Thoracic aorta (tissue), 2 donors: ENCODE measurements at regions not wholly inside any gene's neighbourhood (a gene's known extent, or its start where the extent isn't known, plus 50 kb on each side); places are given as distances from the start of the nearest gene placed in this dataset.

Experiments
- ATAC-seq: fragments of 150-250 bp; one replicate; pipeline ENCODE4 v1.8.0; 2017; ENCODE audit warnings: low read depth; ENCODE audit not compliant: insufficient number of reproducible peaks, low FRiP score
- DNase-seq: peaks from one replicate; pipeline ENCODE4 v3.0.0-alpha.2; 2020; ENCODE audit warnings: low spot score
- H3K27ac ChIP-seq, 2 donors: fragments of 200-600 bp; sonication (generic); 1 replicate in 1 of 2; 2 replicates in 1 of 2; pipeline ENCODE4 v1.5.1; 2016; ENCODE audit warnings: mild to moderate bottlenecking in 2 of 2, moderate library complexity in 2 of 2
- H3K27me3 ChIP-seq: fragments of 200-600 bp; sonication (generic); replicated peaks from 2 replicates; pipeline ENCODE4 v1.6.0; 2016; ENCODE audit warnings: mild to moderate bottlenecking; ENCODE audit not compliant: insufficient read depth
- H3K36me3 ChIP-seq: fragments of 200-600 bp; sonication (generic); one replicate; pipeline ENCODE4 v1.5.1; 2016
- H3K4me1 ChIP-seq, 2 donors: fragments of 200-600 bp; sonication (generic); 1 replicate in 1 of 2; 2 replicates in 1 of 2; pipeline versions ENCODE4 v1.5.1 to v1.6.0; 2016; ENCODE audit warnings: low read depth in 2 of 2, mild to moderate bottlenecking in 1 of 2; ENCODE audit not compliant: control insufficient read depth in 1 of 2
- H3K4me3 ChIP-seq: fragments of 200-600 bp; sonication (generic); 2 replicates; pipeline ENCODE4 v1.5.1; 2016; ENCODE audit warnings: mild to moderate bottlenecking
- H3K9me3 ChIP-seq: fragments of 200-600 bp; sonication (generic); 2 replicates; pipeline ENCODE4 v1.5.1; 2016
- TF ChIP-seq, protein P1 (sequence below): fragments of 200-600 bp; sonication (generic); IDR thresholded peaks from one replicate; pipeline ENCODE4 v1.5.1; 2019; ENCODE audit warnings: antibody characterized with exemption

DNA sequence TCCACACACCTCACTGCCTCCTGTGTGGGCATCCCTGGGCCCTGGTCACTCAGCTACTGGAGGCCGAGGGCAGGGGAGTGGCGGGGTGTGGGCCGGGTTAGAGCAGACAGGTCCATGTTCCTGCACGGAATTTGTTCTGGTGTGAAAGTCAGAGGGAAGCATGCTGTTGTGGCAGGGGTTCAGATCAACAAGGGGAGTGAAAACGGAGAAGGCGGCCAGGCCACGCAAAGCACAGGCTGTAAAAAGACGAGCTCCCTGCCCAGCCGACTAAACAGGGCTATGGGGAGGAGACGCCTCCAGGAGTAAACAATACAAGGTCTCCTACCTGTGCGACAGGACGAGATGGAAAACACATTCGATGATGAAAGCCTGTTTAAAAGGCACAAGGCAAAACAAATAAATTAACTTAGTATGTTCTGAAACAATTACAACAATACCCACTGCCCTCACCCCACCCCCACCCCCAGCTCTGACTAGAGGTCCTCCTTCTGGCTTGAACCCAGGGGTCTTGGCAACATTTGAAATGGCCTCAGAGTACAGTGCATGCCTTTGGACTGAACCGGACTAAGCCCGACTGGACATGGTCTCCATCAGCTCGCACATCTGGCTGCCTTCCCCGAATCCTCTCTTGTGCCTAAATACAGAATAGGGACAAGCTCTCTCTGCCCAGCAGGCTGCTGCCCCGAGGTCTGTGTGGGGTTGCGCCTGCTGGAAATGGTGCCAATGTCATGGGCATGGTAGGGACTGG, 274.9 kb upstream of the DIO3 start:
- TF ChIP-seq, protein P1, sequence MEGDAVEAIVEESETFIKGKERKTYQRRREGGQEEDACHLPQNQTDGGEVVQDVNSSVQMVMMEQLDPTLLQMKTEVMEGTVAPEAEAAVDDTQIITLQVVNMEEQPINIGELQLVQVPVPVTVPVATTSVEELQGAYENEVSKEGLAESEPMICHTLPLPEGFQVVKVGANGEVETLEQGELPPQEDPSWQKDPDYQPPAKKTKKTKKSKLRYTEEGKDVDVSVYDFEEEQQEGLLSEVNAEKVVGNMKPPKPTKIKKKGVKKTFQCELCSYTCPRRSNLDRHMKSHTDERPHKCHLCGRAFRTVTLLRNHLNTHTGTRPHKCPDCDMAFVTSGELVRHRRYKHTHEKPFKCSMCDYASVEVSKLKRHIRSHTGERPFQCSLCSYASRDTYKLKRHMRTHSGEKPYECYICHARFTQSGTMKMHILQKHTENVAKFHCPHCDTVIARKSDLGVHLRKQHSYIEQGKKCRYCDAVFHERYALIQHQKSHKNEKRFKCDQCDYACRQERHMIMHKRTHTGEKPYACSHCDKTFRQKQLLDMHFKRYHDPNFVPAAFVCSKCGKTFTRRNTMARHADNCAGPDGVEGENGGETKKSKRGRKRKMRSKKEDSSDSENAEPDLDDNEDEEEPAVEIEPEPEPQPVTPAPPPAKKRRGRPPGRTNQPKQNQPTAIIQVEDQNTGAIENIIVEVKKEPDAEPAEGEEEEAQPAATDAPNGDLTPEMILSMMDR = no peak
- H3K27ac ChIP-seq = no peak overlapping the region
- H3K9me3 ChIP-seq = no peaks in the 10 kb centered on the region
- ATAC-seq = no peak
- H3K27me3 ChIP-seq = no peaks in the 10 kb centered on the region
- H3K36me3 ChIP-seq = no peaks in the 10 kb centered on the region
- H3K4me1 ChIP-seq = no peaks in the 10 kb centered on the region
- no peak overlapping the region for H3K4me3 ChIP-seq
- no peak for DNase-seq

DNA sequence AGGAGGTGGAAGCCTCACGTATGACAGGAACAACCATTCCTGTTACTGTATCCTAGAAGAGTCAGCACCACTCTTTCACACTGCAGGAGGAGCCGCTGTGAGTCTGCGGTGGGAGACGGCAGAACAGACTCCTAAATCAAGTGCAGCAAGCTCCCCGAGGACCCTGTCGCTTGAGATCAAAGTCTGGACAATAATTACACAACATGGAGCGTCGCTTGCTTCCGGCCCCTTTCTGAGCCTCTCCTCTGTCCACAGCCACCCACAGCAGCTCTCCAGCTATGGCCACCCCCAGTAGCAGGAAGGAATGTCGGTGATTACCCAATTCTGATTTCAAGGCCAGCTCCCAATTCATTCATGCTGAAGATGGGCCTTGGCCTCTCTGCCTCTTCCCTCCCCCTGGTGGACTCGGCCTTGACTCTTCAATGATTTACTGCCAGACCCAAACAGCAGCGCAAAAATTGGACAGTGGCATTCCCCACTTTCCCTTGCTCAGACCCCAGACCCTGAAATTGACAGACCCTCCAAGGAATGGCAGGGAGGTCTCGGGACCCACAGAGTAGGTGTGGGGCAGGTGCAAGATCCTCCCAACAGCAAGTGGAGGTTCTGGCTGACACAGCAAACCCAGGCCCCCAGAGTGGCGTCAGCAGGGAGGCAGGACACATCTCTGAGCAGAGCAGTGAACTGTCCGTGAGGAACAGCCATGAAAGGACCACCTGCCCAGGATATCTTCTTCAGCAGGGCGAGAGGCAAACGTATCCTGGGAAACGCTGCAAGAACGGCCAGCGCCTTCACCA, 272.7 kb upstream of the DIO3 start:
- Histone ChIP-seq H3K9me3 (no peaks in the 10 kb centered on the region), H3K4me1 (no peaks in the 10 kb centered on the region), H3K4me3 (no peak overlapping the region), H3K27me3 (no peaks in the 10 kb centered on the region), H3K27ac (no peak overlapping the region), H3K36me3 (no peaks in the 10 kb centered on the region)
- DNase-seq (no peak), ATAC-seq (no peak)
- TF ChIP-seq, protein P1 = no peak

DNA sequence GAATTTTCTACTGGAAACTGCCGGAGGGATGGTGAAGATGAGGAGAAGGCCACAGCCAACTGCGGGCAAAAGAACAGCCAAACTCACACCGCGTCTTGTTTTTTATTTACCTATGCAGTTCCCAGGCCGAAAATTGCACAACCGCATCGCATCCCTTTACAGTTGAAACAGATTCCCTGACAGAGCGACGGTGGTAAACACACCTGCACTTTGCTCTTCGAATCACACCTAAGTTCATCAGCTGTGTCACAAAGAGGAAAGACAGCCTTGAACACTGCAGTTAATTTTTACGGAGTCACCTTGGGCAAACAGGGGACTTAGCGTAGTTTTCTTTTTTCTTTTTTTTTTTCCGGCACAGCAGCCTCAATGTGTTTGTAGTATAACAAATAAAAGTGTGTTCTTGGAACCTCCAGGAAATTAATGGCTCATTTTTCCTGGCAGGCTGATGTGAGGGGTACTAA, 272.0 kb upstream of the DIO3 start:
- no peak for DNase-seq
- ATAC-seq = no peak
- TF ChIP-seq, protein P1 = no peak
- H3K27ac ChIP-seq = no peak overlapping the region
- H3K9me3 ChIP-seq = no peaks in the 10 kb centered on the region
- no peaks in the 10 kb centered on the region for H3K36me3 ChIP-seq
- no peaks in the 10 kb centered on the region for H3K27me3 ChIP-seq
- H3K4me3 ChIP-seq = no peak overlapping the region
- H3K4me1 ChIP-seq = no peaks in the 10 kb centered on the region

DNA sequence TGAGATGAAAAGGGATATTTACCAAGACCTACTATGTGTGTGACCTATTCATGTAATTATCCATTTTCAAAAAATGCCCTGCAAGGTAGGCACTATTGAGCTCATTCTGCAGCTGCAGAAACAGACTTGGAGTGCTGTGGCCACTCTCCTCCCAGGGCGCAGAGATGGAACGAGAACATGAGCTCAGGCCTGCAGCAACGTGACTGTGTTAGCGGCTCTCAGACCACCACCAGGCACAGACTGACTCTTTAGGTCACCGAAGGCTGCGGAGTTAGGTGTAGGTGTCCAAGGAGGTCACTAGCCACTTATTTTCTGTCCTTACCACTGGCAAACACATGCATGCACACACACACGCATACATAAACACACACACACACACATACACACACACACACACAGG, 271.4 kb upstream of the DIO3 start:
- DNase-seq = no peak
- H3K9me3 ChIP-seq = no peaks in the 10 kb centered on the region
- H3K27ac ChIP-seq = no peak overlapping the region
- H3K36me3 ChIP-seq = no peaks in the 10 kb centered on the region
- no peaks in the 10 kb centered on the region for H3K4me1 ChIP-seq
- TF ChIP-seq, protein P1 = no peak
- no peak for ATAC-seq
- no peaks in the 10 kb centered on the region for H3K27me3 ChIP-seq
- H3K4me3 ChIP-seq = no peak overlapping the region

DNA sequence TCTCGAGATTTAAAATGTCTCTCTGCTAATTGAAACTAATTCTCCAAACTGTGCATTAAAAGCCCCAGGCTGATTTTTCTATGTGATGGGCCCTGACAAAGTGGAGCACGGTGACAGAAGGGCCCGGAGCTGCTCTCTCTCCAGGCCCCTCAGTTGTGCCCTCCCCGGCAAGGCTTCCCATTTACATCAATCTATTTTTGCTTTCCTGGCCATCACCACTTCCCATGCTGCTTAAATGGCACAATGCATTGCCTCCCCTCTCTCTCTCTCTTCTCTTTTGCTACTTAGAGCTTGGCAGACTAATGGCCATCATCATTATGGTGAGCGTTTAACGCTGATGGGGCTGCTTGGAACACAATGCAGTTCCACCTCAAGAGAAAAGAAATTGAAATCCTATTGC, 270.7 kb upstream of the DIO3 start:
- H3K27ac ChIP-seq = no peak overlapping the region
- TF ChIP-seq, protein P1 = no peak
- no peaks in the 10 kb centered on the region for H3K27me3 ChIP-seq
- no peak overlapping the region for H3K4me3 ChIP-seq
- no peaks in the 10 kb centered on the region for H3K4me1 ChIP-seq
- H3K36me3 ChIP-seq = no peaks in the 10 kb centered on the region
- DNase-seq (no peak), ATAC-seq (no peak)
- no peaks in the 10 kb centered on the region for H3K9me3 ChIP-seq
